Parathyroid adenoma (tissue), 2 donors: ENCODE measurements at regions not wholly inside any gene's neighbourhood (a gene's known extent, or its start where the extent isn't known, plus 50 kb on each side); places are given as distances from the start of the nearest gene placed in this dataset.

Experiments
- H2AFZ ChIP-seq: fragments of 300-600 bp; sonication (generic); one replicate; pipeline ENCODE4 v1.7.0; 2017; ENCODE audit warnings: antibody characterized with exemption, mild to moderate bottlenecking
- H3K27ac ChIP-seq: fragments of 300-600 bp; sonication (generic); one replicate; pipeline ENCODE4 v1.7.0; 2017
- H3K27me3 ChIP-seq: fragments of 300-600 bp; sonication (generic); one replicate; pipeline ENCODE4 v1.7.0; 2017; ENCODE audit warnings: low read length; ENCODE audit not compliant: control insufficient read depth, insufficient read depth
- H3K36me3 ChIP-seq: fragments of 300-600 bp; sonication (generic); one replicate; pipeline ENCODE4 v1.7.0; 2017; ENCODE audit warnings: low read length; ENCODE audit not compliant: control insufficient read depth, insufficient read depth
- H3K4me1 ChIP-seq: fragments of 300-600 bp; sonication (generic); one replicate; pipeline ENCODE4 v1.7.0; 2017; ENCODE audit warnings: control low read depth
- H3K4me2 ChIP-seq: fragments of 300-600 bp; sonication (generic); one replicate; pipeline ENCODE4 v1.7.0; 2017; ENCODE audit warnings: low read length
- H3K4me3 ChIP-seq: fragments of 300-600 bp; sonication (generic); one replicate; pipeline ENCODE4 v1.7.0; 2017; ENCODE audit warnings: low read depth, low read length
- H3K79me2 ChIP-seq: fragments of 300-600 bp; sonication (generic); one replicate; pipeline ENCODE4 v1.7.0; 2017; ENCODE audit warnings: control low read depth
- H3K9ac ChIP-seq: fragments of 300-600 bp; sonication (generic); one replicate; pipeline ENCODE4 v1.7.0; 2017; ENCODE audit warnings: mild to moderate bottlenecking
- H3K9me3 ChIP-seq: fragments of 300-600 bp; sonication (generic); one replicate; pipeline ENCODE4 v1.7.0; 2017; ENCODE audit warnings: low read length; ENCODE audit not compliant: control insufficient read depth
- TF ChIP-seq, protein P1 (sequence below): fragments of 300-600 bp; sonication (generic); IDR thresholded peaks from one replicate; pipeline ENCODE4 v1.7.0; 2017; ENCODE audit warnings: antibody characterized with exemption, mild to moderate bottlenecking
- donor health status: primary hyperparathyroidism.

GRCh38 chr10:33800545-33800944, 466.1 kb upstream of the NRP1 start:
- Histone ChIP-seq H3K9me3 (no peaks in the 10 kb centered on the region), H3K4me1 (no peaks in the 10 kb centered on the region), H3K79me2 (no peaks in the 10 kb centered on the region), H3K27ac (no peak overlapping the region), H3K36me3 (no peaks in the 10 kb centered on the region), H3K4me3 (no peak overlapping the region), H2AFZ (no peak overlapping the region), H3K4me2 (no peak overlapping the region), H3K9ac (no peak overlapping the region), H3K27me3 (no peaks in the 10 kb centered on the region)
- TF ChIP-seq, protein P1, sequence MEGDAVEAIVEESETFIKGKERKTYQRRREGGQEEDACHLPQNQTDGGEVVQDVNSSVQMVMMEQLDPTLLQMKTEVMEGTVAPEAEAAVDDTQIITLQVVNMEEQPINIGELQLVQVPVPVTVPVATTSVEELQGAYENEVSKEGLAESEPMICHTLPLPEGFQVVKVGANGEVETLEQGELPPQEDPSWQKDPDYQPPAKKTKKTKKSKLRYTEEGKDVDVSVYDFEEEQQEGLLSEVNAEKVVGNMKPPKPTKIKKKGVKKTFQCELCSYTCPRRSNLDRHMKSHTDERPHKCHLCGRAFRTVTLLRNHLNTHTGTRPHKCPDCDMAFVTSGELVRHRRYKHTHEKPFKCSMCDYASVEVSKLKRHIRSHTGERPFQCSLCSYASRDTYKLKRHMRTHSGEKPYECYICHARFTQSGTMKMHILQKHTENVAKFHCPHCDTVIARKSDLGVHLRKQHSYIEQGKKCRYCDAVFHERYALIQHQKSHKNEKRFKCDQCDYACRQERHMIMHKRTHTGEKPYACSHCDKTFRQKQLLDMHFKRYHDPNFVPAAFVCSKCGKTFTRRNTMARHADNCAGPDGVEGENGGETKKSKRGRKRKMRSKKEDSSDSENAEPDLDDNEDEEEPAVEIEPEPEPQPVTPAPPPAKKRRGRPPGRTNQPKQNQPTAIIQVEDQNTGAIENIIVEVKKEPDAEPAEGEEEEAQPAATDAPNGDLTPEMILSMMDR = no peak

DNA sequence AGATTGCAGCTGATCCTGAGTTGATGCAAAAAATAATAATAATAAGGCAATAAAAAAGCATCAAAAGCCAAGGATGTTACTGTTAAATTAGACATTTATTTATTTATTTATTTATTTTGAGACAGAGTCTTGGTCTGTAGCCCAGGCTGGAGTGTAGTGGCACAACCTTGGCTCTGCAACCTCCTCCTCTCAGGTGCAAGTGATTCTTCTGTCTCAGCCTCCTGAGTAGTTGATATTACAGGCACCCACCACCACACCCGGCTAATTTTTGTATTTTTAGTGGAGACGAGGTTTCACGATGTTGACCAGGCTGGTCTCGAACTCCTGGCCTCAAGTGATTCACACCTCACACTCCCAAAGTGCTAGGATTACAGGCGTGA, 465.5 kb upstream of the NRP1 start:
- Histone ChIP-seq H3K27me3 (no peaks in the 10 kb centered on the region), H3K36me3 (no peaks in the 10 kb centered on the region), H3K9ac (no peak overlapping the region), H3K4me1 (no peaks in the 10 kb centered on the region), H3K4me2 (no peak overlapping the region), H3K27ac (no peak overlapping the region), H2AFZ (no peak overlapping the region), H3K9me3 (no peaks in the 10 kb centered on the region), H3K4me3 (no peak overlapping the region), H3K79me2 (no peaks in the 10 kb centered on the region)
- TF ChIP-seq, protein P1 = no peak

- no peaks in the 10 kb centered on the region for H3K79me2 ChIP-seq
- H3K4me1 ChIP-seq = no peaks in the 10 kb centered on the region
- H3K4me2 ChIP-seq = no peak overlapping the region
- no peak overlapping the region for H3K4me3 ChIP-seq
- no peak overlapping the region for H3K9ac ChIP-seq
- H3K36me3 ChIP-seq = no peaks in the 10 kb centered on the region
- no peak overlapping the region for H2AFZ ChIP-seq
- H3K27ac ChIP-seq = no peak overlapping the region
- no peaks in the 10 kb centered on the region for H3K9me3 ChIP-seq
- TF ChIP-seq, protein P1 = no peak
- no peaks in the 10 kb centered on the region for H3K27me3 ChIP-seq
Measured at GRCh38 chr10:33799281-33799943, 464.9 kb upstream of the NRP1 start.

- TF ChIP-seq, protein P1 = no peak
- H3K4me3 ChIP-seq = no peak overlapping the region
- H3K79me2 ChIP-seq = no peaks in the 10 kb centered on the region
- H3K27ac ChIP-seq = no peak overlapping the region
- H2AFZ ChIP-seq = no peak overlapping the region
- H3K36me3 ChIP-seq = no peaks in the 10 kb centered on the region
- H3K9me3 ChIP-seq = no peaks in the 10 kb centered on the region
- H3K9ac ChIP-seq = no peak overlapping the region
- no peaks in the 10 kb centered on the region for H3K4me1 ChIP-seq
- no peaks in the 10 kb centered on the region for H3K27me3 ChIP-seq
- H3K4me2 ChIP-seq = no peak overlapping the region
Measured at GRCh38 chr10:33798754-33799153, 464.3 kb upstream of the NRP1 start.

DNA sequence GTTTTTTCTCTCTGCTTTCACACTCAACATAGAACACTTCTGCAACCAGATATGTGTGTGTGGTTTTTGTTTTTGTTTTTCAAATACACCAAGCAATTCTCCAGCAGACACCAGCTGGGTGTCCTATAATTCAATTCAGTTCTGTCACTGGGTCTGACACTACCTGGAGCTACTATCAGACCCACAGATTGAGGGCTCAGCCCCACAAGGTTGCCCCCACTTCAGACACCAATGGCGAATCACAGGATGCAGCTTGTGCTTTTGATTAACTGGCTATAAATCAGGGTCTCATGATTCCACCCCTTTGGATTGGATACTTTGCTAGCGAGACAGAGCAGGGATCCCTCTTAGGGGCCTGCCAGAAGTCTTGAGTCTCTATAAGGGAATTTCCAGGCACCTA, 462.2 kb upstream of the NRP1 start:
- Histone ChIP-seq H2AFZ (no peak overlapping the region), H3K27ac (no peak overlapping the region), H3K4me1 (no peaks in the 10 kb centered on the region), H3K79me2 (no peaks in the 10 kb centered on the region), H3K9ac (no peak overlapping the region), H3K4me3 (no peak overlapping the region), H3K27me3 (no peaks in the 10 kb centered on the region), H3K4me2 (no peak overlapping the region), H3K36me3 (no peaks in the 10 kb centered on the region), H3K9me3 (no peaks in the 10 kb centered on the region)
- TF ChIP-seq, protein P1 = no peak
